Activated T-helper 17 cell treated with anti-CD3 and anti-CD28 coated beads, Interleukin-2, amount 50 U/mL, for 72 hours (primary cell): ENCODE measurements at regions not wholly inside any gene's neighbourhood (a gene's known extent, or its start where the extent isn't known, plus 50 kb on each side); places are given as distances from the start of the nearest gene placed in this dataset.

Experiments used
- ATAC-seq: fragments of 150-1000 bp; cut with Tn5 transposase; replicated peaks from 2 replicates; pipeline ENCODE4 v1.10.0; 2021; ENCODE audit warnings: mild to moderate bottlenecking, moderate library complexity
- H3K27ac Mint-ChIP-seq: one replicate; pipeline ENCODE4 v1.8.0; 2022; ENCODE audit warnings: mixed read lengths
- H3K27me3 Mint-ChIP-seq: one replicate; pipeline ENCODE4 v1.8.0; 2022; ENCODE audit warnings: mixed read lengths
- H3K36me3 Mint-ChIP-seq: one replicate; pipeline ENCODE4 v1.8.0; 2022; ENCODE audit warnings: low read depth, mild to moderate bottlenecking, mixed read lengths
- H3K4me1 Mint-ChIP-seq: one replicate; pipeline ENCODE4 v1.8.0; 2022; ENCODE audit warnings: mixed read lengths
- H3K4me3 Mint-ChIP-seq: one replicate; pipeline ENCODE4 v1.8.0; 2022; ENCODE audit warnings: mild to moderate bottlenecking, mixed read lengths
- H3K9me3 Mint-ChIP-seq: one replicate; pipeline ENCODE4 v1.8.0; 2022; ENCODE audit warnings: mixed read lengths

DNA sequence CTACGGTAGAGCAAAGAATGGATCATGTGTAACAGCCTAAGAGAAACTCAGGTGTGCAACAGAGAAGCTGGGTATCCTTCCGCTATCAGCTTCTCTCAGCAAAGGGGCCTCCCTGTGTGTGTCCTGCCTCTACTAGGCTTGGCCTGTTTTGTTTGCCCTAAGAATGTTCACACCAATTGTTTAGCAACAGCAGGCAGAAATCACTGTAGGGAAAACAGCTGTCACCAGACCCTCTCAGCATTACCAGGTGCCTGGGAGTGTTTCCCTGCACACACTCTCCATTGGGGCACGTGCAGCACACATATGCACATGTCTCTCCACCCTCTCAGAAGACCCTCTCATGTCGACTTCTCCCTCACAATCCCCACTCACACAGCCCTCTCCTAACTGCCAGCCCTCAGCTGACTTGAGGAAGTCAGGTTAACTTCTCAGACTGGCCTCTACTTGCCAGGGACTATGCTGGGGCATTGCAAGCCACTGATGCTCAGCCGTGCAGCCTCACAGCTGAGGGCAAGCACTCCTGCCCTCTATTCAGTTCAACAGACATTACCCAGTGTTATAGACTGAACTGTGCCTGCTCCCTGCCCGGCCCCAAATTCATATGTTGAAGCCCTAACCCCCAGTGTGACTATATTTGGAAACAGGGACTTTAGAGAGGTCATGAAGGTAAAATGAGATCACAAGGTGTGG lies 97.6 kb downstream of the TRIM29 start:
- H3K36me3 Mint-ChIP-seq, result no peaks in the 10 kb centered on the region
- no peak overlapping the region for H3K27ac Mint-ChIP-seq
- no peak for ATAC-seq
- peaks cover 35% of the 10 kb centered on the region for H3K27me3 Mint-ChIP-seq
- no peaks in the 10 kb centered on the region for H3K4me1 Mint-ChIP-seq
- H3K9me3 Mint-ChIP-seq, result peaks cover 11% of the 10 kb centered on the region
- H3K4me3 Mint-ChIP-seq, result no peak overlapping the region

DNA sequence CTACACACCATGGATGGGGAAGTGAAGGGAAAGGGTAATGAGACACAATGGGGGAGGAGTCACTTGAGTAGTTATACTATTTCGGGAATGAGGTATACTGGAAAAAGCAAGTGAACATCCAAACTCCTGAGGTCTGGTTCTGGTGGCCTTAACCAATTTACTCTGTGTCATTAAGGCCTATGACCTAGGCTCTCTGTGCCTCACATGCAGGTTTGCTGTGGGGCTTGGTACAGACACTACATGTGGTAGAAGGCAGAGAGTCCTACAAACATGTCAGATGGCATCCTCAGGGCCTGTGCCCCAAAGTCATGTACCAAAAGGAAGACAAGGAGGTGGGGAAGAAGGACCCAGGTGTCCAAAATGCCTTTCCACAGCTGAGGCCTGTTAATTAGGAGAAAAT lies 98.9 kb downstream of the TRIM29 start:
- ATAC-seq, result no peak
- H3K36me3 Mint-ChIP-seq, result no peaks in the 10 kb centered on the region
- no peak overlapping the region for H3K27ac Mint-ChIP-seq
- no peaks in the 10 kb centered on the region for H3K4me1 Mint-ChIP-seq
- H3K9me3 Mint-ChIP-seq, result peaks cover 11% of the 10 kb centered on the region
- H3K4me3 Mint-ChIP-seq, result no peak overlapping the region
- H3K27me3 Mint-ChIP-seq, result peaks cover 28% of the 10 kb centered on the region

DNA sequence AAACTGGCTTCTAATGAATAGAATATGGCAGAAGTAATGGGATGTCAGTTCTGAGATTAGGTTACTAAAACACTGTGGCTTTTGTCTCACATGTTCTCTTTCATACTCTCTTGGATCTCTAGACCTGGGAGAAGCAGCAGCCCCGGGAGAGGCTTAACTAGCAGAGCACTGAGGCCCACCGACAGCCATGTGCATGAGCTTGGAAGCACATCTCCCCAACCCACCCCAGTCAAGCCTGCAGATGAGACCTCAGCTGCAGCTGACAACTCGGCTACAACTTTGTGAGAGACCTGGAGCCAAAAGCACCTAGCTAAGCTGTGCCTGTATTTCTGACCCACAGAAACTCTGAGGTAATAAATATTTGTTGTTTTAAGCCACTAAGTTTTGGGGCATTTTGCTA lies 100.8 kb downstream of the TRIM29 start:
- no peak overlapping the region for H3K27ac Mint-ChIP-seq
- peaks cover 11% of the 10 kb centered on the region for H3K9me3 Mint-ChIP-seq
- no peaks in the 10 kb centered on the region for H3K4me1 Mint-ChIP-seq
- peaks cover 30% of the 10 kb centered on the region for H3K27me3 Mint-ChIP-seq
- no peak for ATAC-seq
- H3K36me3 Mint-ChIP-seq, result no peaks in the 10 kb centered on the region
- H3K4me3 Mint-ChIP-seq, result no peak overlapping the region

DNA sequence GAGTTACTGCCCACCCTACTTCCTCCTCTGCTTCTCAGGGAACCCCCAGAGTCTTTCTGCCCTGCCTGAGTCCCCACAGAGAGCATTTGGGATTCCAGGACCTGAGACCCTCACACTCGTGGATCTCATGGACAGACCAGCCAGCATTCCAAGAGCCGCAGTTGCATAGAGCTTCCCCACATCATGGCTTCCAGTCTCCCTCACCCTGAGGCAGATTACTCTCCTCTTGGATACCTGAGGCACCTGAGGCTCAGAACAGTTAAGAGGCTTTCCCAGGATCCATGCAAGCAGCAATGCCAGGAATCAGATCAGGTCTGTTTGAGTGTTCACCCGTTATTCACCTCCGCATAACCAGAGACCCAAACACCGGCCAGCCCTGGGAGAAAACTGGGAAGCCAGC lies 102.2 kb downstream of the TRIM29 start:
- no peak overlapping the region for H3K4me3 Mint-ChIP-seq
- ATAC-seq, result no peak
- no peaks in the 10 kb centered on the region for H3K36me3 Mint-ChIP-seq
- H3K9me3 Mint-ChIP-seq, result peaks cover 7% of the 10 kb centered on the region
- H3K27ac Mint-ChIP-seq, result no peak overlapping the region
- peaks cover 29% of the 10 kb centered on the region for H3K27me3 Mint-ChIP-seq
- no peaks in the 10 kb centered on the region for H3K4me1 Mint-ChIP-seq

DNA sequence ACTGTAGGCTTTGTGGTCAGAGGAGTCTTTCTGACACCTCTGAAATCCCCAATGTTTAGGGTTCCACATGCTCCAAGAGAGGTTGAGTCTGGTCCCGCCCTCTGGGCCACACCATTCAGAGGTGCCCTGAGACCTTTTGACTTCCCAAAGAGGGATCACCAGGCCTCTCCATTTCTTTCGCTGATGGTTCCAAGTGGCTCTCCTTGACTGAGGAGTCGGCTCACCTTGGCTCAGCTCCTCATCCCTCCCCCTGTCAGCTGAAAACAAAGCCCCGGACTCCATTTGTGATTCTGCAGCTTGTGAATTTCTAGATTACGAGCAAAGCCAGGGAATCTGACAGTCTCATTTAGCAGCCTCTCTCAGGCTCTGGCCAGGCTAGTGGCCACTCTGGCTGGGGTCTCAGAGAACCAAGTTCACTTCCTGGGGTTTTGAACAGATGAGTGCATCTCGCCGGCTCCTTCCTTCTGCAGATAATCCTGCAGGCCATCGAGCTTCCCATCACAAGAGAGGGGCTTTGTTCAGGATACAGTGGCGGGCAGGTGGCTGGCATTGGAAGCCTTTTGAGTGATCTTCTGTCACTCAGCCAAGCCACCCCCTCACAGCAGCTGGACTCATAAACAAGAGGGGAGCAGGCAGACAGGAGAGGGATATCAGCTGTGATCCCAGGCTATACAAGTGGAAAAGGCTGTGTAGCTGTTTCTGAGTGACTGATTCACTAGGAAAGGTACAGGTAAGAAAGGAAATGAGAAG lies 102.9 kb downstream of the TRIM29 start:
- Mint-ChIP-seq H3K9me3 (peaks cover 6% of the 10 kb centered on the region), H3K27ac (no peak overlapping the region), H3K4me3 (no peak overlapping the region), H3K36me3 (no peaks in the 10 kb centered on the region), H3K4me1 (no peaks in the 10 kb centered on the region), H3K27me3 (peaks cover 22% of the 10 kb centered on the region)
- ATAC-seq, result no peak

DNA sequence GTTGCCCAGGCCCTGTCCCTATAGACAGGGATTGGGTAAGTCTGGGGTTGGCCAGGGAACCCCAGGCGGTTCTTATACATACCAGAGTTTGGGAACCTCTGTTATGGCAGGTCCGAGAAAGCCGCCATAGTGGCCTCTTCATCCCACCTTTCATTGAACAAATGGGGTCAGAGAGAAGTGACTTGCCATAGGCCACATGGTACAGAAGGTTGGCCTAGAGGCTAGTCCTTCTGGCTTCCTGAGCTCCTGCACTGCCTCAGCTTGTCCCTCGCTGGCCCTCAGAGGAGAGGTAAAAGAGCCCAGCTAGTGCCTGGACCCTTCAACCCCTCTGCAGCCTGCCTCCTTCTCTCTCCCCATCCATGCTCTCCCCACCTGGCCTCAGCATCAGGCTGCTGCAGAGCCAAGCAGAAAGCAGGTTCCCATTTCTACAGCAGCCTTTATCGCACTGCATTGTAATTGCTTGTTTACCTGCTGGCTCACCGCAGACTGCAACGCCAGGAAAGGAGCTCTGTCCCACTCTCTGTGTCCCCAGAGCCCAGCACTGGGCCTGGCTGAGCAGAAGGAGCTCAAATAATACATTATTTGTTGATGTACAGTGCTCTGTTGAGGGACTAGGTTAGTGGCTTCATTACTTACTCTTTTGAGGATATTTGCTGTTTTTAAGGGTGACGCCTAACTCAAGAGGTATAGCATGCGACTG lies 103.6 kb downstream of the TRIM29 start:
- Mint-ChIP-seq H3K27me3 (peaks cover 23% of the 10 kb centered on the region), H3K27ac (no peak overlapping the region), H3K36me3 (no peaks in the 10 kb centered on the region), H3K9me3 (peaks cover 6% of the 10 kb centered on the region), H3K4me1 (no peaks in the 10 kb centered on the region), H3K4me3 (no peak overlapping the region)
- ATAC-seq, result no peak

DNA sequence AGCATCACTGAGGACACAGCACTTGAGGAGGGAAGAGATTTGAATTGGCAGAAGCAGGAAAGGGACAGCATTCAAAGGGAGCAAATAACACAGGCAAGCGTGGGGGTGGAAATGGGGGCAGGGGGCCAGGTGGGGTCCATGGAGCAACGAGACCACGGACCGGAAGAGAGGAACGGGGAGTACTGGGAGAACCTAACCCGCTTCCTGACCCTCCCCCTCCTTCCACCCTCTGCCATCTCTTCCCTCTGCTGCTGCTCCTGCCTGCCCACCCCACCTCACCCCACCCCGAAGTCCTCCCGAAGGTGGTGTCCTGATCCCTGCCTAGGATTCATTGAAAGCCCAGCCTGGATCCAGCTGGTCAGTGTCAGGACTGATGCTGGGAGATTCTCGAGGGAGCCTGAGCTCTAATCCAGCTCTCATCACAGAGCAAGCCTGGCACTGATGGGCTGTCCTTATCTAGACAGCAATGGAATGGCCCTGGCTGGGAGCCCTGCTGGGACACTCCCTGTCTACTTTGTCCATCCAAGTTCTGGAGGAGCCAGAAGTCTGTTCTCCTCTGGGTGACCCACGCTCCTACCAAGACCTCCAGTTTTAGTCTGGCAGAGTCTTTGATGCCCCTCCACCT lies 105.0 kb downstream of the TRIM29 start:
- no peaks in the 10 kb centered on the region for H3K36me3 Mint-ChIP-seq
- no peak overlapping the region for H3K27ac Mint-ChIP-seq
- no peak overlapping the region for H3K4me3 Mint-ChIP-seq
- no peak for ATAC-seq
- H3K4me1 Mint-ChIP-seq, result no peaks in the 10 kb centered on the region
- H3K9me3 Mint-ChIP-seq, result peaks cover 6% of the 10 kb centered on the region
- H3K27me3 Mint-ChIP-seq, result peaks cover 26% of the 10 kb centered on the region

DNA sequence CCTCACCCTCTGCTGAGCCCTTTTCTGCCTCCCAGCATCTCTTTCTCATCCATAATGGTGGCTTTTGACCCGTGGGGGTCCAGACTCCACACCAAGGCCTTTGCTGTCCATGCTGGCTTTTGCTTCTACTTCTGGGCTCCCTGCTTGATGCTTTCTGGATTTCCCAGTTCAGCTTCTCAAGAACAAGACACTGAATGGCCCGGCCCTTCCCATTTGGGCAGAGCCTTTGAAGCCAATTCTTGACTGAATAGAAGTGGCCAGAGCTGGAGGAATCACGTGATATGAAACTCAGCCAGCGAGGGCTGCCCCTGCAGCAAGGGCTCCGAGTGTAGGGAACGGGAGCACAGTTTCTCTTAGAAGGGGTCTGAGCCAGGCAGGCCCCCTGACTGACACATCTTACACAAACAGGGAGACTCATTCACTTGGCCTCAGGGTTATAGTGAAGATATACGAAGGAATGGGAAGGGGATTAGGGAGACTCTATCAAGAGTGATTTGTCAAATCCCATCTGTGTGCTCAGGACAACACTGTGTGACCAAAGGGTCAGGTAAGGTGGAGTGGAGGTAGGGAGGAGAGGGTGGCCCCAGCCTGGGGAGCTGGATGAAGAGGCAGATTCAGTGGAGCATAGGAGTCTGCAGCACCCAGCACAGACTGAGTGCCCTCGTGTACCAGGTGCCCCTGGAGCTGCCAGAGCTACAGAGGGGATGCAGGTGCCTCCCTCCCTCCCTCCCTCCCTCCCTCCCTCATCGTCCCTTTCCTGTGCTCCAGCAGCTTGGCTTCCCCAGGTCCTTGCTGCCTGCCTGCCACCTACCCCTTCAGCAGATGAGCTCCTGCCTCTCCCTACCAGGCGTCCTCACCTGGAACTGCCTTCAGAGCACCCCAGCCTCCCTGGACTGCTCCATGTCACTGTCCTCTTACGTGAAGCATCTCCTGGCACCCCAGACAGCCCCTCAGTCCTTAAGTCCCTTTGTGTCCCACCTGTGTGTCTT lies 106.0 kb downstream of the TRIM29 start:
- no peak for ATAC-seq
- Mint-ChIP-seq H3K27me3 (peaks cover 21% of the 10 kb centered on the region), H3K4me3 (no peak overlapping the region), H3K4me1 (no peaks in the 10 kb centered on the region), H3K27ac (no peak overlapping the region), H3K36me3 (no peaks in the 10 kb centered on the region), H3K9me3 (peaks cover 2% of the 10 kb centered on the region)

DNA sequence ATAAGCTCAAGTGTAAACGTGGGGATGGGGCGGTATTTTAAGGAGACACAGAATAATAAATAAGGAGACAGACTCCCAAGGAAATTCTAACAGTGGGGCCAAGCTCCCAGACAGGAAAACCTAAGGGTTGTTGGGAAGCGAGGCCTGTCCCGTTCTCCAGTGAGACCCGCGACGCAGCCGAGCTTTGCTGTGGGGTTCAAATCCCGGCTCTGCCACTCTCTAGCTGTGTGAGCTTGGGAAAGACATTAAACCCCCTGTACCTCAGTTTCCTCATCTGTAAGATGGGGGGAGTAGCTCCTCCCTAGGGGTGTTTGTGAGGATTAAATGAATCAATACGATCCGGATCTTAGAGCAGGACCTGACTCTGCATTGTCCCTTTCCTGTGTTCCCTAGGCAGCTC lies 106.8 kb downstream of the TRIM29 start:
- no peak overlapping the region for H3K4me3 Mint-ChIP-seq
- no peak for ATAC-seq
- H3K27me3 Mint-ChIP-seq, result peaks cover 19% of the 10 kb centered on the region
- H3K9me3 Mint-ChIP-seq, result no peaks in the 10 kb centered on the region
- H3K4me1 Mint-ChIP-seq, result no peaks in the 10 kb centered on the region
- H3K27ac Mint-ChIP-seq, result no peak overlapping the region
- no peaks in the 10 kb centered on the region for H3K36me3 Mint-ChIP-seq

DNA sequence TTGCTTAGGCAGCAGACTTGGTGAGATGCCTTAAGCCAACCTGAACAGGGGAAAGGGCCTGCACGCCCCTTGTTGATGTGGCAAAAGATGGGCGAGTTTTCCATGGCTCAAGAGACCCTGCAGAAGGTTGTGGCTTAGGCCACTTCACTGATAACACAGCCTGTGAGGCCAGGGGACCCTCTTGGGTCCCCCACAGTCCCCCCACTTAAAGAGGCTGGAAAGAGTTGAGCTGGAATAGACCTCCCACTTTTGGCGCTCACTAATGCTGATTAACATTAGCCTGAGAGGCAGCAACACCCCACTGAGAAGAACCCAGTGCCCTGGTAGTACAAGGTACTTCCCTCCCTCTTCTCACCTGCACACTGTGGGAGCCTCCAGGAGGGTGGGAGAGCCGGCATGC lies 107.5 kb downstream of the TRIM29 start:
- no peak for ATAC-seq

DNA sequence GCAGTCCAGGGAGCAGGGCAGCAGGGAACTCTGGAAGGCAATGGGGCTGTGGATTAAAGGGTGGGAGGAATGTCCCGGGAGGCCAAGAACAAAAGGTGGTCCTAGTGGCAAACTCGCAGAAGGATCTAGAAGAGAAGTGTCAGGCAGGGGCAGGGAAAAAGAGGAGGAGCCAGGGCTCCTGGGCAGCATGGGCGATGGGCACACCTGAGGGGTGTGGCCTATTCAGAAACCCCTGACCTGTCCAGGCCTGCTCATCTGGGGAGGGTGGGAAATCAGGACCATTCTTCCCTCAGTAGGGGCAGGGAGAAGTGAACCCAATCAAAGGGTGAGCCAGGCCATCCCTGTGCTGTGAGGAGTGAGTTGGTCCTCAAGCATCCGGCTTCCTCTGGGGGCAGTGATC lies 108.6 kb downstream of the TRIM29 start:
- no peak for ATAC-seq
- Mint-ChIP-seq H3K27me3 (peaks cover 19% of the 10 kb centered on the region), H3K4me1 (no peaks in the 10 kb centered on the region), H3K9me3 (no peaks in the 10 kb centered on the region), H3K4me3 (no peak overlapping the region), H3K36me3 (no peaks in the 10 kb centered on the region), H3K27ac (no peak overlapping the region)

More for the DNA sequence above, 107.5 kb downstream of the TRIM29 start:
- no peaks in the 10 kb centered on the region for H3K36me3 Mint-ChIP-seq
- H3K4me3 Mint-ChIP-seq, result no peak overlapping the region
- H3K27me3 Mint-ChIP-seq, result peaks cover 19% of the 10 kb centered on the region
- no peak overlapping the region for H3K27ac Mint-ChIP-seq
- no peaks in the 10 kb centered on the region for H3K9me3 Mint-ChIP-seq
- no peaks in the 10 kb centered on the region for H3K4me1 Mint-ChIP-seq

DNA sequence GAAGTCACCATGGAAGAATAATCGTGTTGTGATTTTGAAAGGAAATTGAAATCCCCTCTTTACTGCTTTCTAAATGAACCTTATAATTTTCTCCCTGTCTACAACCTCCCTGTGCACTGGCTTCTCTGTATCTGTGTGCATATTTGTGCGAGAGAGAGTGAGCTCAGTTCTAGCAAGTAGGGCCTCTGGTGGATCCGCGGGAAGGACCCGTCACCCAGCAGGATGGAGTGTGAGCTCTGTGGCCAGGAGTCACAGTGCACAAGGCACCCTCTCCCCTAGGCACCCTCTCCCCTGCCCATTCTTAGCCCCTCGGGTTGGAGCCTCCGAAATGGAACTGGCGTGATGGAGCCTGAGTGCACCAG lies 109.0 kb downstream of the TRIM29 start:
- no peak for ATAC-seq
- Mint-ChIP-seq H3K4me1 (no peaks in the 10 kb centered on the region), H3K36me3 (no peaks in the 10 kb centered on the region), H3K27me3 (peaks cover 19% of the 10 kb centered on the region), H3K9me3 (no peaks in the 10 kb centered on the region), H3K27ac (no peak overlapping the region), H3K4me3 (no peak overlapping the region)

DNA sequence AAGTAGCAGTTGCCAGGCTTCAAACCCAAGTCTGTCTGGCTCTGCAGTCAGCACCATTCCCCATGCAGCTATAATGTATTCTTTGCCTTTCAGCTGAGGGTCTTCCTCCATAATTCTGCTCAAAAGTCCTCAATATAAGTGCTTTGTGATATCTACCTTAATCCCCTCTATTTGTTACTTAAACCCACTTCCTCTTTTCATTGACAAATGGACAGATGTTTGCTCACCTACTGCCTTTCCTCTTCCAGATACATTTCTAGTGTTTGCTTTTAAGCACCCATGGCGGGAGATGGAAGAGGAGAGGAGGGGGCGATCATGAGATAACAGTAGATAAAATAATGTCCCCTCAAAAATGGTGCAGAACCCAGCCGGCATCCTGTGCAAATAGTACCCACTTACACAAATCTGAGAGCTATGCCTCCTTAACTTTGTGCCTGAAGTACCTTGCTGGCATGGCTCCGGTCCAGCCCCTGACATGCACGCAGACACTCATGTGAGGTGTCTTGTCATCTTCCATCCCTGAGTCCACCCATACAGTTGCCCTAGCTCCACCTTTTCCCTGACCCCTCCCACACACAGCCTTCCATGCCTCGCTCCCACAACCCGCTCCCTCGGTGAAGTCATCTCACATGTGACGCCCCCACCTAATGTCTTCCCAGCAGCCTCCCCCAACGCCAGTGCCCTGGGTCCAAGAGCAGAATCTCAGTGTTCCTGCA lies 109.6 kb downstream of the TRIM29 start:
- H3K27me3 Mint-ChIP-seq, result peaks cover 19% of the 10 kb centered on the region
- no peak for ATAC-seq
- no peaks in the 10 kb centered on the region for H3K4me1 Mint-ChIP-seq
- H3K9me3 Mint-ChIP-seq, result no peaks in the 10 kb centered on the region
- no peak overlapping the region for H3K4me3 Mint-ChIP-seq
- H3K36me3 Mint-ChIP-seq, result no peaks in the 10 kb centered on the region
- no peak overlapping the region for H3K27ac Mint-ChIP-seq
